K562 (cell line): ENCODE measurements at regions not wholly inside any gene's neighbourhood (a gene's known extent, or its start where the extent isn't known, plus 50 kb on each side); places are given as distances from the start of the nearest gene placed in this dataset.

ENCODE experiments used
- ATF3 ChIP-seq, 2 experiments: fragments of 450-650 bp in 1 of 2; sonication (generic) in 1 of 2; formaldehyde crosslinking in 1 of 2; IDR thresholded peaks in 1 of 2; conservative IDR thresholded peaks in 1 of 2; 2 replicates each; pipeline versions ENCODE4 v1.6.1 to v1.8.1; 2016 to 2023; ENCODE audit warnings: mild to moderate bottlenecking in 2 of 2, moderate library complexity in 2 of 2, inconsistent platforms in 1 of 2, missing genetic modification reagents in 1 of 2
- ETV1 ChIP-seq: fragments of 450-650 bp; conservative IDR thresholded peaks from 2 replicates; pipeline ENCODE4 v1.6.1; 2016; ENCODE audit warnings: missing genetic modification characterization, control low read depth, low read depth, missing compliant biosample characterization
- LCOR ChIP-seq: sonication (generic); formaldehyde crosslinking; IDR thresholded peaks from 2 replicates; pipeline ENCODE4 v1.8.0; 2022; ENCODE audit warnings: mild to moderate bottlenecking, missing genetic modification reagents
- MAFF ChIP-seq: IDR thresholded peaks from 2 replicates; pipeline ENCODE4 v1.6.1; 2012; ENCODE audit warnings: low read length, improper control_type of control experiment
- PHB2 ChIP-seq: fragments of 450-650 bp; IDR thresholded peaks from 2 replicates; pipeline ENCODE4 v1.6.1; 2017; ENCODE audit warnings: low read depth
- PRPF4 ChIP-seq: fragments of 200-400 bp; formaldehyde crosslinking; IDR thresholded peaks from one replicate; pipeline ENCODE4 v1.6.1; 2017; ENCODE audit warnings: low read length, low read depth, mild to moderate bottlenecking; ENCODE audit not compliant: insufficient read depth, poor library complexity, severe bottlenecking
- SRSF3 ChIP-seq: fragments of 200-400 bp; formaldehyde crosslinking; IDR thresholded peaks from 2 replicates; pipeline ENCODE4 v1.6.1; 2016; ENCODE audit warnings: mild to moderate bottlenecking, low read length, moderate library complexity; ENCODE audit not compliant: insufficient read depth
- XRCC3 ChIP-seq: fragments of 450-650 bp; IDR thresholded peaks from 2 replicates; pipeline ENCODE4 v1.6.1; 2017; ENCODE audit warnings: mild to moderate bottlenecking, moderate library complexity
- ZC3H4 ChIP-seq: sonication (generic); formaldehyde crosslinking; IDR thresholded peaks from 2 replicates; pipeline ENCODE4 v1.9.0; 2021; ENCODE audit warnings: missing genetic modification reagents, borderline replicate concordance
- ZNF143 ChIP-seq: sonication (generic); formaldehyde crosslinking; IDR thresholded peaks from 2 replicates; pipeline ENCODE4 v1.9.0; 2022; ENCODE audit warnings: mild to moderate bottlenecking, missing genetic modification reagents
- ZNF444 ChIP-seq: fragments of 250-450 bp; sonication (Bioruptor Pico); IDR thresholded peaks from 2 replicates; pipeline ENCODE4 v1.4.0; 2020; ENCODE audit warnings: mild to moderate bottlenecking, moderate library complexity
- ZNF589 ChIP-seq: fragments of 200-800 bp; sonication (Bioruptor generic); IDR thresholded peaks from 2 replicates; pipeline ENCODE4 v1.6.1; 2016; ENCODE audit warnings: low read depth, missing genetic modification characterization, missing compliant biosample characterization
- TF ChIP-seq, protein P1 (sequence below): IDR thresholded peaks from 2 replicates; pipeline ENCODE4 v1.6.1; 2011; ENCODE audit warnings: borderline replicate concordance, low read depth, mild to moderate bottlenecking, moderate library complexity, low read length; ENCODE audit not compliant: insufficient read depth, poor library complexity, severe bottlenecking
- TF ChIP-seq, protein P2 (sequence below): fragments of 200-800 bp; sonication (Bioruptor generic); IDR thresholded peaks from 2 replicates; pipeline ENCODE4 v1.6.1; 2017; ENCODE audit warnings: missing genetic modification characterization, missing compliant biosample characterization
- TF ChIP-seq, protein P3 (sequence below): fragments of 450-650 bp; IDR thresholded peaks from 2 replicates; pipeline ENCODE4 v1.7.1; 2018; ENCODE audit warnings: mild to moderate bottlenecking, low read depth; ENCODE audit not compliant: partially characterized antibody

GRCh38 chr1:36729716-36730510, 247.2 kb upstream of the CSF3R start (continued):
- TF ChIP-seq, protein P1, sequence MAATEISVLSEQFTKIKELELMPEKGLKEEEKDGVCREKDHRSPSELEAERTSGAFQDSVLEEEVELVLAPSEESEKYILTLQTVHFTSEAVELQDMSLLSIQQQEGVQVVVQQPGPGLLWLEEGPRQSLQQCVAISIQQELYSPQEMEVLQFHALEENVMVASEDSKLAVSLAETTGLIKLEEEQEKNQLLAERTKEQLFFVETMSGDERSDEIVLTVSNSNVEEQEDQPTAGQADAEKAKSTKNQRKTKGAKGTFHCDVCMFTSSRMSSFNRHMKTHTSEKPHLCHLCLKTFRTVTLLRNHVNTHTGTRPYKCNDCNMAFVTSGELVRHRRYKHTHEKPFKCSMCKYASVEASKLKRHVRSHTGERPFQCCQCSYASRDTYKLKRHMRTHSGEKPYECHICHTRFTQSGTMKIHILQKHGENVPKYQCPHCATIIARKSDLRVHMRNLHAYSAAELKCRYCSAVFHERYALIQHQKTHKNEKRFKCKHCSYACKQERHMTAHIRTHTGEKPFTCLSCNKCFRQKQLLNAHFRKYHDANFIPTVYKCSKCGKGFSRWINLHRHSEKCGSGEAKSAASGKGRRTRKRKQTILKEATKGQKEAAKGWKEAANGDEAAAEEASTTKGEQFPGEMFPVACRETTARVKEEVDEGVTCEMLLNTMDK: no peak
- no peak for TF ChIP-seq MAFF
- peak; percentile 67 for TF ChIP-seq ATF3 (IDR thresholded peaks at IDR 0.05)
- no peak for TF ChIP-seq ATF3 (CRISPR knock-in tag; conservative IDR thresholded peaks at IDR 0.05)
- no peak for TF ChIP-seq ZNF444
- TF ChIP-seq, protein P2, sequence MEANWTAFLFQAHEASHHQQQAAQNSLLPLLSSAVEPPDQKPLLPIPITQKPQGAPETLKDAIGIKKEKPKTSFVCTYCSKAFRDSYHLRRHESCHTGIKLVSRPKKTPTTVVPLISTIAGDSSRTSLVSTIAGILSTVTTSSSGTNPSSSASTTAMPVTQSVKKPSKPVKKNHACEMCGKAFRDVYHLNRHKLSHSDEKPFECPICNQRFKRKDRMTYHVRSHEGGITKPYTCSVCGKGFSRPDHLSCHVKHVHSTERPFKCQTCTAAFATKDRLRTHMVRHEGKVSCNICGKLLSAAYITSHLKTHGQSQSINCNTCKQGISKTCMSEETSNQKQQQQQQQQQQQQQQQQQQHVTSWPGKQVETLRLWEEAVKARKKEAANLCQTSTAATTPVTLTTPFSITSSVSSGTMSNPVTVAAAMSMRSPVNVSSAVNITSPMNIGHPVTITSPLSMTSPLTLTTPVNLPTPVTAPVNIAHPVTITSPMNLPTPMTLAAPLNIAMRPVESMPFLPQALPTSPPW: no peak
- TF ChIP-seq LCOR: no peak
- no peak for TF ChIP-seq ZC3H4
- 0 out of 2 replicates have a peak, but pooled peaks have one; percentile 41 for TF ChIP-seq ETV1 (tag)
- no peak for TF ChIP-seq ZNF589
- TF ChIP-seq PHB2: no peak
- no peak for TF ChIP-seq PRPF4
- no peak for TF ChIP-seq SRSF3
- TF ChIP-seq, protein P3, sequence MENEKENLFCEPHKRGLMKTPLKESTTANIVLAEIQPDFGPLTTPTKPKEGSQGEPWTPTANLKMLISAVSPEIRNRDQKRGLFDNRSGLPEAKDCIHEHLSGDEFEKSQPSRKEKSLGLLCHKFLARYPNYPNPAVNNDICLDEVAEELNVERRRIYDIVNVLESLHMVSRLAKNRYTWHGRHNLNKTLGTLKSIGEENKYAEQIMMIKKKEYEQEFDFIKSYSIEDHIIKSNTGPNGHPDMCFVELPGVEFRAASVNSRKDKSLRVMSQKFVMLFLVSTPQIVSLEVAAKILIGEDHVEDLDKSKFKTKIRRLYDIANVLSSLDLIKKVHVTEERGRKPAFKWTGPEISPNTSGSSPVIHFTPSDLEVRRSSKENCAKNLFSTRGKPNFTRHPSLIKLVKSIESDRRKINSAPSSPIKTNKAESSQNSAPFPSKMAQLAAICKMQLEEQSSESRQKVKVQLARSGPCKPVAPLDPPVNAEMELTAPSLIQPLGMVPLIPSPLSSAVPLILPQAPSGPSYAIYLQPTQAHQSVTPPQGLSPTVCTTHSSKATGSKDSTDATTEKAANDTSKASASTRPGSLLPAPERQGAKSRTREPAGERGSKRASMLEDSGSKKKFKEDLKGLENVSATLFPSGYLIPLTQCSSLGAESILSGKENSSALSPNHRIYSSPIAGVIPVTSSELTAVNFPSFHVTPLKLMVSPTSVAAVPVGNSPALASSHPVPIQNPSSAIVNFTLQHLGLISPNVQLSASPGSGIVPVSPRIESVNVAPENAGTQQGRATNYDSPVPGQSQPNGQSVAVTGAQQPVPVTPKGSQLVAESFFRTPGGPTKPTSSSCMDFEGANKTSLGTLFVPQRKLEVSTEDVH: no peak
- TF ChIP-seq XRCC3: no peak
- TF ChIP-seq ZNF143 (CRISPR knock-in tag): no peak
